GM19035 (cell line): ENCODE measurements at regions not wholly inside any gene's neighbourhood (a gene's known extent, or its start where the extent isn't known, plus 50 kb on each side); places are given as distances from the start of the nearest gene placed in this dataset.
"Not testable (repeated sequence)": the region's sequence is repeated elsewhere in the genome, so short reads cannot be mapped to it uniquely, and the experiment has no call there.

Source experiments
- ATAC-seq: cut with Tn5 transposase; IDR thresholded peaks from one replicate; pipeline ENCODE4 v1.9.1; 2021; ENCODE audit not compliant: unreplicated experiment

- no peak for ATAC-seq
Observed at GRCh38 chr14:56351861-56352260, 227.7 kb upstream of the TMEM260 start.

GRCh38 chr14:56352999-56353398, 226.6 kb upstream of the TMEM260 start:
- ATAC-seq = no peak

- no peak for ATAC-seq
Observed at GRCh38 chr14:56357428-56357827, 222.2 kb upstream of the TMEM260 start.

GRCh38 chr14:56358275-56358674, 221.3 kb upstream of the TMEM260 start:
- no peak for ATAC-seq

GRCh38 chr14:56358851-56359614, 220.6 kb upstream of the TMEM260 start:
- peak; percentile 64 for ATAC-seq

- ATAC-seq = not testable (repeated sequence)
Observed at GRCh38 chr14:56365663-56366062, 213.9 kb upstream of the TMEM260 start.

- ATAC-seq = no peak
Observed at GRCh38 chr14:56367416-56367815, 212.2 kb upstream of the TMEM260 start.

GRCh38 chr14:56371737-56372136, 207.9 kb upstream of the TMEM260 start:
- ATAC-seq = no peak

- ATAC-seq = no peak
Observed at GRCh38 chr14:56374421-56374820, 205.2 kb upstream of the TMEM260 start.

- no peak for ATAC-seq
Observed at GRCh38 chr14:56378046-56378445, 201.6 kb upstream of the TMEM260 start.

GRCh38 chr14:56378475-56378877, 201.1 kb upstream of the TMEM260 start:
- ATAC-seq = no peak

GRCh38 chr14:56379956-56380355, 199.6 kb upstream of the TMEM260 start:
- ATAC-seq = no peak

GRCh38 chr14:56386024-56386423, 193.6 kb upstream of the TMEM260 start:
- no peak for ATAC-seq

GRCh38 chr14:56390859-56391258, 188.7 kb upstream of the TMEM260 start:
- ATAC-seq = no peak

GRCh38 chr14:56394826-56395530, 184.6 kb upstream of the TMEM260 start:
- ATAC-seq = no peak

- ATAC-seq = no peak
Observed at GRCh38 chr14:56400109-56400825, 179.3 kb upstream of the TMEM260 start.

- no peak for ATAC-seq
Observed at GRCh38 chr14:56412468-56413434, 166.8 kb upstream of the TMEM260 start.

- no peak for ATAC-seq
Observed at GRCh38 chr14:56413721-56414120, 165.9 kb upstream of the TMEM260 start.

- ATAC-seq = no peak
Observed at GRCh38 chr14:56414236-56414635, 165.4 kb upstream of the TMEM260 start.

GRCh38 chr14:56416213-56416612, 163.4 kb upstream of the TMEM260 start:
- ATAC-seq = no peak

- ATAC-seq = no peak
Observed at GRCh38 chr14:56417173-56417572, 162.4 kb upstream of the TMEM260 start.
